HG03135 (cell line): ENCODE measurements at regions not wholly inside any gene's neighbourhood (a gene's known extent, or its start where the extent isn't known, plus 50 kb on each side); places are given as distances from the start of the nearest gene placed in this dataset.

ENCODE experiments used
- ATAC-seq: cut with Tn5 transposase; IDR thresholded peaks from one replicate; pipeline ENCODE4 v1.9.1; 2021; ENCODE audit warnings: mild to moderate bottlenecking, moderate library complexity; ENCODE audit not compliant: unreplicated experiment

DNA sequence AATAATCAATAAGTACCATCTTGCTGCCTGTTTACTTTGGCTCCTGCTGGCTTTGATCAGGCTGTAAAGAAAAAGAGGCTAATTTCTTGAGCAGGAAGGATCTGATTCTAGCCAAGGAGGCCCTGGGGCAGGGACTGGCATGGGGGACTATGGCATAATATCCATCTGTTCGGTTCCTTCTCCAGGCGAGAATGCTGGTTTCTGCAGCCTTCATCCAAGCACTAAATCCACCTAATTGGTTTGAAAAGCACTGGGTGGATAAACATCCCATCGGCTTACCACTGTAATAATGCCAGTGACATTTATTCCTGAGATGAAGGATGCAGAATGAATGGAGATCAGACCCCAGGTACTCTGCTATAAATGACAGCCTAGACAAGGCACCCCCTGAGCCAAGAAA lies 180.0 kb upstream of the ASIC2 start:
- ATAC-seq = no peak

DNA sequence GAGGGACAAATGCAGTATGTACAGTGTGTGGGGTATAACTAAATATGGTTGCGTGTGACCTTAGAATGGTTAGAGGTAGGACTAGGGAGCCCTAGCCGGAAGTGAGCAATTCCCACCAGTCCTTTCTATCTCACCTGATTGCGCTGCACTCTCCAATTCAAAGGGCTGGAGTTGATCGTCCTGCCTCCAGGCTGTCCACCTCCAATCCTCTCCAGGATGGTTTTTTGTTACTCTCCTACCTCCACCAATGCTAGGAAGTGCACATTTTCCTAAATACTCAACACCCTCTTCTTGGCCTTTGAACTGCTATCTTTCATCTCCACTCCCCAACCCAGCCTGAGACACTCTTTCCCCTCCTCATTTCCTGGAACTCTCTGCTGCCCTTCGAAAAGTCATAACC lies 181.7 kb upstream of the ASIC2 start:
- ATAC-seq = no peak

DNA sequence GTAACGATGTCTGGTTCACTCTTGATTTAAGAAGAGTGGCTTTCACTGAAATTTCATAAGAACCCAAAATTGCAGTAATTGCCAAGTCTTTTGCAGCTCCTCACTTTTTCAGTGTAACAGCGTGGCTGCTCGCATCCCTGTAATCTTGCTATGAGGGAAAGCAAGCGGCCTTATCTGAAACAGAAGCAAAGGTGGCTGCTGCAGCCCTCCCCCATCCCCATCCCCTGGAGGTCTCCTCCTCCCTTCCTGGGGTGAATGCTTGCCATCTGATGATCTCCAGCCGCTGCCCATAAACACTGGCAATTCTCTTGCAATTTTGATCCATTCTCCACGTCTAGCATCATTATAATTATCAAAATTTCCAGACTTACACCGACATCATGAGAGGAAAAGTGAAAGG lies 182.5 kb upstream of the ASIC2 start:
- no peak for ATAC-seq

DNA sequence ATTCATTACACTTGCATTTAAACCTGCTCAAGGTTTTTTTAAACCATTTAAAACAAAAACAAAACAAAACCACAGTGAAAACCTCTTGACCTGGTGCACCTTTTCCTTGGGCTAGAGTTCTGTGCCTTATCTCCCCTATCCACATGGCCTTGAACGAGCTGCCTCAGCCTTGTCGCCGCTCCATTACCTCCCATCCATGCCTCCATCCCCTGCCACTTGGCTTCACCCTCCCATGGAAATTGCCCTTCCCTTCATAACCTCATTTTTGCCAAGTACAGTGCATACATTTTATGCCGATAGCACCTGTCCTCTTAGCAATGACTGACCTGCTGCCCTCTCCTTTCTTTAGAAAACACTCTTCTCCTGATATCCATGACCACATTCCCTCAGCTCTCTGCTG lies 188.6 kb upstream of the ASIC2 start:
- no peak for ATAC-seq

DNA sequence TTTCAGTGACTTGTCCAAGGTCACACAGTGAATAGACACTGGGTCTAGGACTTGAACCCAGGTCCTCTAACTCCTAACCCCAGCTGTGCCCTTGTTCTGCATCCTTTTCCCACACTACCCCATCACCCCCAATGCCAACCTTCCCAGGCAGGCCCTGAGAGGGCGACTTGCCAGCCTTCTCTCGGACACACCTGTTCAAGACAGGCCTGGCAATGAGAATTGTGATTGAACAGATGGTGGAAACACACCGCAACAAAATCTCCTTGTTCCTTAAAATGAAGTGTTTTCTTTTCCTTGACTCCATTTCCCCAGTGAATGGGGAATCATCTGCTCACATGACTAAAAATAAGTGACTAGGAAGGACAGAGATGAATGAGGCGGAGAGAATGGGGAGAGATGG lies 189.5 kb upstream of the ASIC2 start:
- ATAC-seq = no peak

DNA sequence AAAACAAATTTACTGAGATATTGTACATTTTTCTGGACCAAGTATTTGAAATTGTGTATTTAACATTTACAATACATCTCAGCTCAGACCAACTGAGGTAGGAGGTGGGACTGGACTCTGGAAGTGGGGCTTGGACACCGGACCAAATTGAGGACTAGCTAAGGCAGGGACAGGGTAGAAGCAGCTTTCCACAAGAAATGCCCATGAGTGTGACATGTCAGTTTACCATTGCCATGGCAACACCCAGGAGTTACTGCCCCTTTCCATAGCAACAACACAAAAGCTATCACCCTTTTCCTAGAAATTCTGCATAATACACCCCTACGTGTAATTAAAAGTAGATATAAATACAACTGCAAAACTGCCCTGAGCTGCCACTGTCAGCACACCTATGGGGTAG lies 191.5 kb upstream of the ASIC2 start:
- ATAC-seq = no peak

DNA sequence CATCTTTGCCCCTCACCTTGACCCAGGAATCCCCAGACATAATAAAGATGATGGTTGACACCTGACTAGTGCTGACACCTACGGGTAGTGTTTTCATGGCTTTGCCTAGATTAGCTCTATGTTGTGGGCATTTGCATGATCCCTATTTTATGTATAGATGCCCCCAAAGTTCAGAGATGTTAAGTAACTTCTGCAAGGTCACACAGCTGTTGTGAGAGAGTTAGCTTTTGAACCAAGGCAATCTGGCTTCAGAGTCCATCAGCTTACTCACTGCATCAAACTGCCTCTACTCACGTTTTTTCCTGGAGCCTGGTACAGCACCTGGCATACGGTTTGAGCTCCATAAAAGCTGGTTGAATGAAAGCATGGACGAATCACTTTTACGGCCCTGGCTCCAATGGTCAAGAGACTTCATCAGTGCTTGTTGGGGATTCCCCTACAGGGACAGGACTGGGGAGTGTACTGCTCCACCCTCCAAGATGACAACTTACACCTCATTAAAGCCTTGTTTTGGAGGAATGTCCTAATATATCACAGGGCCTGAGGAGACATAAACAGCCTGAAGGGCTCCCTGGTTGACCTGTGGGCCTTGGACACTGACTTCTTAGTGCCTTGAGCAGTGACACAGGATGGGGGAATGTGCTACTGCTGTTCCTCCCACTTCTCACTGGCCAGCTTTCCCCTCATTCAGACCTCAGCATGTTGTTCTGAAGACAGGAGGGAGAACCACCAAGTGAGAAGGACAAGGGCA lies 193.2 kb upstream of the ASIC2 start:
- no peak for ATAC-seq

DNA sequence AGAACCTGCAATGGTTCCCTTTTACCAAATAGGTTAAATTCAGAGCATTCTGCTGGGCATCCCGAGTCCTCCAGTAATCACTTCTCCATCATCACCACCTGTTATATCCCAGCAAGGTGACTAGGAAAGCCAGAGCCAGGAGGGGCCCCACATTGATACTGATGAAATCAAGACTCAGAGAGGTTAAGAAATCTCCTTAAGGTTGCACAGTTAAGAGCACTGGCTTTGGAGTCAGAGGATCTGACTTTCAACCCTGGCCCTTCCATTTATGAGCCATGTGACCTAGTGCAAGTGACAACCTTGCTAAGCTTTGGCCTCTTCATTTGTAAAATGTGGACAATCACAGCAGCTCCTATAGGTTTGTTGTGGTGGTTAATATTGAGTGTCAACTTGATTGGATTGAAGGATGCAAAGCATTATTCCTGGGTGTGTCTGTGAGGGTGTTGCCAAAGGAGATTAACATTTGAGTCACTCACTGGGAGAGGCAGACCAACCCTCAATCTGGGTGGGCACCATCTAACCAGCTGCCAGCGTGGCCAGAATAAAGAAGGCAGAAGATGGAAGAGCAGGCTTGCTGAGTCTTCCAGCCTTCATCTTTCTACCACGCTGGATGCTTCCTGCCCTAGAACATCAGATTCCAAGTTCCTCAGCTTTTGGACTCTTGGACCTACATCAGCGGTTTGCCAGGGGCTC lies 194.2 kb upstream of the ASIC2 start:
- ATAC-seq = no peak

DNA sequence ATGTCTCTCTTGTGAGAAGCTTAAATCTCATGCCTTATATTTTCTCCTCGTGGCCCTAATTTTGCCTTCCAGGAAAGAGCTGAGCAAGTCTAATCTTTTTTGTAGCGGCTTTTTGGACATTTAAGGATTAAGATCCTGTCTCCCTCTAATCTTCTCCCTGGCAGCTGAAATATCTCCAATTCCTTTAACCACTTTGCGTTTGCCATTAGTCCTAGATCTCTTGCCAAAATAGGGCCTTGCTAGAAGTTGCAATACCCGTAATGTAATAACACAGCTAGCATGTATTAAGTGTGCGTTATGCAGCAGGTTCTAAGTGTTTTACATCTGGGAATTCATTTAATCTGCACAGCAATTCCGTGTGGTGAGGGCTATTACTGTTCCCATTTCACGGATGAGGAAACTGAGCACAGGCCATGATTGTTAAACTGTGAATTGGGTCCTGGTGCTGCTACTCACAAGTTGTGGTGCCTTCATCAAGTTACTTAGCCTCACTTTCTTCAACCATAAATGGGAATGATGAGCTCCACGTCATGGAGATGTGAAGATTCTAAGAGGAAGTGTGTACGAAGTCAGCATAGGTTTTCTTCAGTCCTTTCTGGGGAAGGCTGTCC lies 198.9 kb upstream of the ASIC2 start:
- ATAC-seq = no peak

DNA sequence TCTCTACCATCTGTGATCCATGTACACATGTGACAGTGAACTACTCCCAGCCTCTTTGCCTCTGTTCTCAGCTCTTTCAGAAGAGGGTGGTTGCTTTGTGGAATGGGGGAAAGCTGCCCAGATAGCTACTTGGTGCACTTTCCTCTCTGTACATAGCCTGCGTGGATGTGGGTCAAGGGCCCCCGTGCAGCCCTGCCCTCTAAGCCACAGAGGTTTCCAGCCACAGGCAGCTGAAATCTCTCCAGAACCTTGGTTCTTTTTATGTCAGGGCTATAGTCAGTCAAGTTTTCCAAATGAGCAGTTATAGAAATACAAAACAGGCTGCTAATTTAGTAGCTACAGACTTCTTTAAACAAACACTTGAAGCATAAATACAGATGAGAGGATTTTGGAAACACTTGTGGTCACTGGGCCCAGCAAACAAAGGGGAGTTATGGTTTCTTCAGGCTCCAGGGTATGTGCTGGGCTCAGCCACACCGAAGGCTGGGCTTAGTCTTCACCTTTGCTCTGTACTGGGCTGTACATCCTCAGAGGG lies 199.7 kb upstream of the ASIC2 start:
- no peak for ATAC-seq

DNA sequence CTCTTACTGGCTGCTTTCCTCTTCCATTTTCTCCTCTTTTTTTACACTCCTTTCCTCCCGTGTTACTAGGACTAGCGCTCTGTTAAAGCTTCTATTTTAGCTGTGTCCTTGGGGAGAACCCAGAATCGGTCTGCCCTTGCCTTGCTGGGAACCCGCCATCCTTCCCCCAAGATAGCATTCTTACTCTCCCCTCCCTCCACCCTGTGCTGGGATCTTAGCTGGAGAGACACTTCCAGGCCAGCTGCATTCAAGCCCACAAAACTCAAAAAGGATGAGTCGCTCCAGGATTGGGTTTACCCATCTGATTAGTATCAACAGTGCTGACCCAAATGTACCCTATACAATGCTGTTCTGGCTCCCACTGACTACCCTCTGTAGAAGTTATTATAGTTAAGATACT lies 200.5 kb upstream of the ASIC2 start:
- ATAC-seq = no peak

DNA sequence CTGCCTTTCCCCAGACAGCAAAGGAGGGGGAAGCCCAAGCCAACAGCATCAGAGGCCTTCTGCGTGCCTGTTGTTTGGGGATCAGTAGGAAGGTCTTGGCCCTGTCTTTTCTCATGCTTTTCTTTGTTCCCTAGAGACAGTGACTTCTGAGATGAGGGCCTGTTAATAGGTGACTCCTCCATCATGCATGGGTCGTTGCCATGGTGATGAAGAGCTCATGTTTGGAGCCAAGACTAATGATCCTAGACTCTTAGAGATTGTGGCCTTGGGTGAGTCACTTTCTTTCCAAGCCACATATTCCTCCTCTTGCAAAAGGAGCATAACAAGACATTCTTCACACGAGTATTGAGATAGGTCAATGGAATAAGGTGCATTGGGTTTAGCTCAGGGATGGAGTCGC lies 201.1 kb upstream of the ASIC2 start:
- ATAC-seq = no peak

DNA sequence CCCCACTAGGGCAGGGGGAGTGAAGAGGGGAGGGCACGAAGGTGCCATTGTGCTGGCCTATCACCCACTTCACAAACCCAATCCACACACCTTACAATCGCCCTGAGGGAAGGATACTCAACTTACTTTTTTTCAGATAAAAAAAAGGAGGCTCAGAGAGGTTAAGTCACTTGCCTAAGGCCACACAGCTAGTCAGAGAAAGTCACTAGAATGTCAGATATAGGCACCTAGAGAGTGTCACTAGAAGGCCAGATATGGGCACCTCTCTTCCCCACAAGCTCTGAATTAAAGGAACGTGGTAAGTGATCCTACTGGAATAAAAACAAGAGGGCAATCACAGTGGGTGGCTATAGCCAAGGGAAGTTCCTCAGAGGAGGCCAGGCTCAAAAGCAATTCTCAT lies 204.5 kb upstream of the ASIC2 start:
- no peak for ATAC-seq

DNA sequence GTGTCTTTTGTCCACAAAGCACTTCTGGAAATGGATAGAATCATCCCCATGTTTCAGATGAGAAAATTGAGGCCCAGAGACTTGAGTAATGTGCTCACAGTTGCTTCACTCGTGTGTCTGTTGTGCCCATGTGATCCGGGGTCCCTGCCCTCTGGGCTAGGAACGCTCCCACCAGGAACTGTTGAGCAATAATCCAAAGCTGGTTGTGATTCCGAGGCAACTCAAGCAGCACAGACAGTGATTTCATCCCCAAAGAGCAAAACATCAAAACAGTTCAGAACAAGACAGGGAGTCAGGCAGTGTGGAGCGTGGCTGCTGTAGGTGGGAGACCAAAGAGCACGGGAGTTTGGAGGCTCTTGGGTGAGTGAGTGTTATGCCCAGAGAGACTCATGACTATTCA lies 205.0 kb upstream of the ASIC2 start:
- ATAC-seq = no peak

DNA sequence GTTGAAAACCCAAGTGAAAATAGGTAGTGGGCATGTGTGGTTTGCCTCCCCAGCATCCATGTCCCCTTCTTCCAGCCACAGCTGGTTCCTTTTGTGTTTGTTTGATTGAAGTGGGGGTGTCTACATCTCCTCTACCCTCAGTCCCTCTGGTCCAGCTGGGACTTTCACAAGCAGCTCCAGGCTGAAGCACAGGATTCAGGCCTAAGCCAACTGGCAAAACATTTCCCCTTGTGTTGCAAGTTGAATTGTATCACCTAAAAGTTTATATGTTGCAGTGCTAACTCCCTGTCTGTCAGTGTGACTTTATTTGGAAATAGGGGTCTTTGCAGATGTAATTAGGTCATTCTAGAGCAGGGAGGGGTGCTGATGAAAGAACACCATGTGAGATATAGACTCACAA lies 205.9 kb upstream of the ASIC2 start:
- ATAC-seq = no peak

DNA sequence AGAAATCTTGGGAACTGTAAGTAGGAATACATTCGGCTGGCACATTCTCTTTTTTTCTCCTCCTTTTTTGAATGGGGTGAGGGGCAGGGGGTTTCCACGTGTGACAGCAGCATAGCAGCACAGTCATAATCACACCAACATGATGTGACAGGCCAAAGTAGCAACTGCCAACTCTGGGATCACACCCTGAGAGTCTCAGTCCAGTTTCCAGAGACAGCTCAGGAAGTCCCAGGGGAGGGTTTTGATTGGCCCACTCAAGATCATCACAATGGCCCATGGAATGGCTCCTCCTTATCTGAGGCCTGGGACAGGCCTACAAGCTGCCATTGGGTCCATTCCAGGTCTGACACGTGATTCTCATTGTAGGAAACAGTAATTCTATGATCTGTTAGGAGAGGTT lies 207.1 kb upstream of the ASIC2 start:
- ATAC-seq = no peak

DNA sequence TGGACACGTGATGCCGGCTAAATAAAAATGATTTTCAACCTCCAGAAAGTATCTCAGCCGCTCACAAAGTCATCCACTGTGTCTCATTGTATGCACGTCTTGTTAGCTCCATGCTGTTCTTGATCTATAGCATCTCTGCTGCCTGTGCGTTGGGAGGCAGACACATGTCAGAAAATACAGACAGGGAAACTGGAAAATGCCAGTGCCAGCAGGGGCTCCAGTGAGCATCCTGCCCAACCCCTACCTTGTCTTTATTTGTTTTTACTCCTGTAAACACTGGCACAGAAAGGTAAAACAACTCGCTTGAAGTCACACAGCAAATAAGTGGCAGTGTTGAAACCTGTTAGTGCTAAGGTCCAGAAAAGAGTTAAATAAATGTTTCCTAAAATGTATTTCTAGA lies 208.1 kb upstream of the ASIC2 start:
- ATAC-seq = no peak

DNA sequence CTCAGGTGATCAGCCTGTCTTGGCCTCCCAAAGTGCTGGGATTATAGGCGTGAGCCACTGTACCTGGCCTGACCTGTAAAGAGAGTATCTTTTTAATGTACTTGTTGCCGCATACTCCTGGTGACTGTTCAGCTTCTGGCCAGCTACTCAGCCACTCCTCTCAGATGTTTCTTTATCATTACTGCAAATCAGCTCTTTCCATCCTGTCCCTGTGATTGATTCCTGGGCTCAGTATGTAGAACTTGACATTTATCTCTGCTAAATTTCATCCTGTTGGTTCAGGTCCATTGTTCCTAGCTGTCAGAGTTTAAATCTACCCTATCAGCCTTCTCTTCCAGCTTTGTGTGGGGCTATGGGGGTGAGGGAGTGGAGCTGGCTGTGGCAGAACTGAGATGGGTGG lies 211.5 kb upstream of the ASIC2 start:
- no peak for ATAC-seq

DNA sequence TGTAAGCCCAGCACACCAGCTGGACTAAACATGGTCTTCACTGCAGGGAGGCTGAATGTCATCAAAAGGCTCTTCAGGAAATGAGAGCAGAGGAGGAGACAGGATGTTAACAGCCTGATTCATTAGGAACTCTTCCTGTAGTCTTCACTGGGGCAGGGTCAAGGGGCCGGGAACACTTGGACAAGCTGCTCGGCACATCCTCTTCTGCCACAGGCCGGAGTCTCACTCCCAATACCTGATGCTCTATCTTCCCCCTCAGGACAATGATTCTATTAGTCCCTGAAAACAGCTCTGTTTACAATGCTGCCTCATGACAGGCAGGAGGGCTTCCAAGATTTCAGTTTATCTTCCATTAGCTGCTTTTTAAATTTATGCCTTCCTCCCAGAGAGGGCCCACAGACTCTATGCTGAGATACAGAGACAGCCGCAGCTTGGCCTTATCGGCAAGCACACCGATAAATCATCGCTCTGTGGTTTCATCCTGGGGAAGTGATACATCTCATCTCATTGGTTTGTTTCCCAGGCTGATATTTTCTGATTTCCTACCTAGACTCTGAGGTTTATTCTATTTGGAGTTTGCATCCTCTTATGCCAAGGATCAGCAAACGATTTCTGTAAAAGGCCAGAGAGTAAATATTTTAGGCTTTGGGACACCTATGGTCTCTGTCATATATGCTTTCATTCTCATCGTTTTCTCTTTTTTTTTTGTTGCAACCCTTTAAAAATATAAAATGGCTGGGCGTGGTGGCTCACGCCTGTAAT lies 214.0 kb upstream of the ASIC2 start:
- no peak for ATAC-seq

DNA sequence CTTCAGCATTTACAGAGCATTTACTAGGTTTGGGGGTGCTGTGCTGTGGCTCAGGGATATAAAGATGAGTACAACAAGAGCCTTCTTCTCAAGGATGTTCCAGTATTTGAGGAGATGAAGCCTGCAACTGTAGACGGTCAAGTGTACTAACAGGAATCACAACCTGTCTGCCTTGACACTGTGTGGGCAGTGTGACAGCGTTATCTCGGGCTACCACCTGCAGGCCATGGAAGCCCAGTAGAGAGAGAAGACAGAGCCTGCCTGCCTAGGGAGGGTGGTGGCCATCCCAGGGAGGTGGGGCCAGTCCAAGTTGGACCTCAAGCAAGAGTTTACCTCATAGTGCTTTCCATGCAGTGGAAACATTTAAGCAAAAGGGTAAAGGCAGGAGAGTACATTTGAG lies 215.1 kb upstream of the ASIC2 start:
- no peak for ATAC-seq

DNA sequence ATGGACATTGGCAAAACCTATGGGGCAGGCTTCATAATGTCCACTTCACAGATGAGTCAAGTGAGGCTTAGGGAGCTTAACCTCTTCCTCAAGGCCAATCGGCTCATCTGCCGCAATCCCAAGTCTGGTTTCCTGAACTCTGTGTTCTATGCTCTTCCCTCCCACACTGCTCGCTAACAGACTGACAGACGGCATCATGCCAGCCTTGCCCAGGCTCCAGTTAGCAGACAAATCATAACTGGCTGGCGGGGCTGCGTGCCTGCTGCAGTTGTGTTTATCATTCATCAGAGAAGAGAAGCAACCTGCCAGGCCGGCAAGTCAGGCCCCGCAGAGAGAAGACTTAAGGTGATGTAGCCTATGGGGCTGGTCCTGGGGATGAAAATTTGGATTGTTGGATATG lies 216.2 kb upstream of the ASIC2 start:
- no peak for ATAC-seq
